Dermis blood vessel endothelial cell (primary cell): ENCODE measurements at regions not wholly inside any gene's neighbourhood (a gene's known extent, or its start where the extent isn't known, plus 50 kb on each side); places are given as distances from the start of the nearest gene placed in this dataset.

Experiments
- DNase-seq: peaks from one replicate; pipeline ENCODE4 v3.0.0; 2010

GRCh38 chr1:115491298-115492018 is 150.3 kb upstream of the VANGL1 start:
- no peak for DNase-seq

- no peak for DNase-seq
Observed at GRCh38 chr1:115479055-115479482, 141.0 kb upstream of the NGF start.

GRCh38 chr1:115477071-115477470 is 139.0 kb upstream of the NGF start:
- DNase-seq, result no peak

- no peak for DNase-seq
Observed at GRCh38 chr1:115476616-115477015, 138.6 kb upstream of the NGF start.

- DNase-seq, result no peak
Observed at GRCh38 chr1:115475901-115476300, 137.9 kb upstream of the NGF start.

GRCh38 chr1:115475252-115475651 is 137.2 kb upstream of the NGF start:
- no peak for DNase-seq

- DNase-seq, result no peak
Observed at GRCh38 chr1:115473986-115474565, 136.0 kb upstream of the NGF start.

GRCh38 chr1:115469703-115470476 is 131.8 kb upstream of the NGF start:
- peak; percentile 47 for DNase-seq

GRCh38 chr1:115467790-115468189 is 129.7 kb upstream of the NGF start:
- DNase-seq, result no peak

GRCh38 chr1:115467196-115467595 is 129.1 kb upstream of the NGF start:
- no peak for DNase-seq

- no peak for DNase-seq
Observed at GRCh38 chr1:115466433-115466832, 128.4 kb upstream of the NGF start.

GRCh38 chr1:115465802-115466363 is 127.8 kb upstream of the NGF start:
- no peak for DNase-seq

GRCh38 chr1:115463347-115463746 is 125.3 kb upstream of the NGF start:
- no peak for DNase-seq

- no peak for DNase-seq
Observed at GRCh38 chr1:115462566-115463076, 124.6 kb upstream of the NGF start.

GRCh38 chr1:115461526-115461925 is 123.5 kb upstream of the NGF start:
- no peak for DNase-seq

GRCh38 chr1:115459161-115459560 is 121.1 kb upstream of the NGF start:
- DNase-seq, result no peak

- DNase-seq, result no peak
Observed at GRCh38 chr1:115458426-115459114, 120.5 kb upstream of the NGF start.

- DNase-seq, result no peak
Observed at GRCh38 chr1:115457289-115457688, 119.2 kb upstream of the NGF start.

- no peak for DNase-seq
Observed at GRCh38 chr1:115456441-115456961, 118.5 kb upstream of the NGF start.

GRCh38 chr1:115454837-115455511 is 116.9 kb upstream of the NGF start:
- no peak for DNase-seq

- DNase-seq, result no peak
Observed at GRCh38 chr1:115453666-115454065, 115.6 kb upstream of the NGF start.
